ENCODE measurements at regions not wholly inside any gene's neighbourhood (a gene's known extent, or its start where the extent isn't known, plus 50 kb on each side); places are given as distances from the start of the nearest gene placed in this dataset.

DNA sequence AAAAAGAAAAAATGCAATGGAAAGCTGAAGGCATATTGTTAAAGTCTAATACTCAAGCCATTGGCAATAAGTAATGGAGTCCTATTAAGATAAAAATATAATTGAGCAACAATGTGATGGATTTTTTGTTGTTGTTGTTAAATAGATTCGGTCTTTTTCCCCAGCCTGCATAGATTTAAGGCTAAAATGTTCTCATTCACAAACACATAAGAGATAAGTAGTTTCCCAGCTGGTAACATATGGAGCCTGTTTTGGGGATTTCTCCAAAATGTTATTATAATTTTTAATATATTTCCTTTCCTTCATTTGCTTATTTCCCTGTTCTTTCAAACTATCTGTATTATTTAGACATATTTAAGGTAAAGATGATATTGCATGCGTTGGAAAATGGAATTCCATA lies 1149.1 kb upstream of the PRR20A start:
- DNase-seq: no peak
- Mint-ChIP-seq H3K27me3 (no peaks in the 10 kb centered on the region), H3K27ac (no peak overlapping the region), H3K9me3 (peaks cover 3 to 12% (median 5%) of the 10 kb centered on the region in 7 donors), H3K36me3 (no peaks in the 10 kb centered on the region), H3K4me3 (no peak overlapping the region), H3K4me1 (no peaks in the 10 kb centered on the region)
- no peak overlapping the region for H3K27ac ChIP-seq (ENCODE audit: insufficient read depth, low read length, poor library complexity, severe bottlenecking)
- no peaks in the 10 kb centered on the region for H3K27me3 ChIP-seq (ENCODE audit: control insufficient read depth, insufficient read depth, low read length)
- H3K36me3 ChIP-seq (ENCODE audit: control insufficient read depth, insufficient read depth, low read length): no peaks in the 10 kb centered on the region
- ATAC-seq (ENCODE audit: low read depth in 2 of 2): no peak
- H3K4me3 ChIP-seq (ENCODE audit: low read depth, low read length): no peak overlapping the region
- H3K9me3 ChIP-seq (ENCODE audit: control insufficient read depth in 2 of 2, low read length in 2 of 2): peaks cover 0 to 1% of the 10 kb centered on the region in 2 experiments
- no peaks in the 10 kb centered on the region for H3K4me1 ChIP-seq (ENCODE audit: control insufficient read depth, insufficient read depth, low read length, poor library complexity, severe bottlenecking)

DNA sequence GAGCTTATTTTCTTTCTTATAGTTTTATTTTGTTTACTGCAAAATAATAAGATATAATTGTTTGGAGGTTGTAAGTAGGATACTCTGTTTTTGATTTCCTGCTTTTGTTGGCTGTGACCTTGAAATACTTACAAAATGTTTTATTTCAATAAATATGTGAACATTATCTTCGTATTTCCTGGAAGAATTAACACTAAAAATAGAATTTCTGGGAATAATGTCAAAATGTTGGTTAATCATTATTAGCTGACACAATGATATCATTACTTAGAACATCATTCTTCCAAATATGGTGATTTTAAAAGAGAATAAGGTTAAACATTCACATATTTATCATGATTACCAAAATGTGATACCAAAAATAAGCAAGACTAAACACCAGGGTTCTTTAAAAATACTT lies 1148.6 kb upstream of the PRR20A start:
- Histone ChIP-seq H3K4me1 (ENCODE audit: control insufficient read depth, insufficient read depth, low read length, poor library complexity, severe bottlenecking) (no peaks in the 10 kb centered on the region), H3K9me3 (ENCODE audit: control insufficient read depth in 2 of 2, low read length in 2 of 2) (peaks cover 0 to 1% of the 10 kb centered on the region in 2 experiments), H3K4me3 (ENCODE audit: low read depth, low read length) (no peak overlapping the region), H3K27me3 (ENCODE audit: control insufficient read depth, insufficient read depth, low read length) (no peaks in the 10 kb centered on the region), H3K27ac (ENCODE audit: insufficient read depth, low read length, poor library complexity, severe bottlenecking) (no peak overlapping the region), H3K36me3 (ENCODE audit: control insufficient read depth, insufficient read depth, low read length) (no peaks in the 10 kb centered on the region)
- Mint-ChIP-seq H3K4me3 (no peak overlapping the region), H3K27me3 (no peaks in the 10 kb centered on the region), H3K27ac (no peak overlapping the region), H3K36me3 (no peaks in the 10 kb centered on the region), H3K4me1 (no peaks in the 10 kb centered on the region), H3K9me3 (peaks cover 3 to 12% (median 5%) of the 10 kb centered on the region in 7 donors)
- ATAC-seq (ENCODE audit: low read depth in 2 of 2) (no peak), DNase-seq (no peak)

DNA sequence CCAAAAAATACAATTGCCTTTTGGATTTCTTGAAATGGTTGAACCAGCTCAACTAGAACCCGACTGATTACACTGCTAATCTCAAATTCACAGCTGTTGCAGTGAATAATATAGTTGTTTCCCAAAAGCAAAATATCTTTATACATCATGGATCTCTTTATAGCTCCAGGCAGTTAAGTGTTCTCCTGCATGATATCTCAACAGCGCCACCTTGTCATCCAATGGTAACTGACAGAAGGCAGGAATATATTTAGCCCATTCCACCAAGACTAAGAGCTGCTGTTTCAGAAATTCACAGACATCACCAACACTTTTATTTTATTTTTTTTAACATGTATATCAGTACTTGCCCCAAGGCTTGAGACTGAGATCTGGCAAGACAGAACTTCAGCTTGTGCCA lies 1141.0 kb upstream of the PRR20A start:
- no peak overlapping the region for H3K27ac Mint-ChIP-seq
- Histone ChIP-seq H3K4me3 (ENCODE audit: low read depth, low read length) (no peak overlapping the region), H3K36me3 (ENCODE audit: control insufficient read depth, insufficient read depth, low read length) (no peaks in the 10 kb centered on the region), H3K4me1 (ENCODE audit: control insufficient read depth, insufficient read depth, low read length, poor library complexity, severe bottlenecking) (no peaks in the 10 kb centered on the region), H3K9me3 (ENCODE audit: control insufficient read depth in 2 of 2, low read length in 2 of 2) (peaks cover 0 to 14% of the 10 kb centered on the region in 2 experiments), H3K27me3 (ENCODE audit: control insufficient read depth, insufficient read depth, low read length) (no peaks in the 10 kb centered on the region), H3K27ac (ENCODE audit: insufficient read depth, low read length, poor library complexity, severe bottlenecking) (no peak overlapping the region)
- H3K9me3 Mint-ChIP-seq: peaks cover 0 to 19% (median 7%) of the 10 kb centered on the region in 7 donors
- no peaks in the 10 kb centered on the region for H3K27me3 Mint-ChIP-seq
- no peaks in the 10 kb centered on the region for H3K36me3 Mint-ChIP-seq
- DNase-seq: no peak
- H3K4me3 Mint-ChIP-seq: no peak overlapping the region
- H3K4me1 Mint-ChIP-seq: no peaks in the 10 kb centered on the region
- no peak for ATAC-seq (ENCODE audit: low read depth in 2 of 2)

DNA sequence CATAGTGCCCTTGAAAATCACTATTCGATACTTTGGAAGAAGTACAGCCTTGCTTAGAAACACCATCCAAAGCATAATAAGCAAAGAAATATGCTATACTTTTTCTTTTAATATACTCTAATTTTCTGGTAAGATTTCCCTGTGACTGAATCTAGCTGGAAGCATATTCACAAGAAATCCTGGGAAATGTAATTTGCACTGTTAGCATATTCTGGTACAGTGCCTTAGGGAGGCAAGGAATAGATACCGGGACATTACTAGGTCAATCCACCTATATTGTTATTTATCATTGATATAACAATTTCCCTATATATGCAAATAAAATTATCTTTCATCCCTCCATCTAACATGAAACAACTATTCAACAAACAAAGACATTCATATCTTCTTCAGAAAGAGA lies 1131.3 kb upstream of the PRR20A start:
- no peaks in the 10 kb centered on the region for H3K36me3 Mint-ChIP-seq
- no peaks in the 10 kb centered on the region for H3K27me3 ChIP-seq (ENCODE audit: control insufficient read depth, insufficient read depth, low read length)
- H3K4me3 Mint-ChIP-seq: no peak overlapping the region
- H3K9me3 Mint-ChIP-seq: peaks cover 0 to 14% (median 5%) of the 10 kb centered on the region in 7 donors
- no peaks in the 10 kb centered on the region for H3K36me3 ChIP-seq (ENCODE audit: control insufficient read depth, insufficient read depth, low read length)
- H3K27ac ChIP-seq (ENCODE audit: insufficient read depth, low read length, poor library complexity, severe bottlenecking): no peak overlapping the region
- ATAC-seq (ENCODE audit: low read depth in 2 of 2) (no peak), DNase-seq (no peak)
- no peaks in the 10 kb centered on the region for H3K4me1 Mint-ChIP-seq
- H3K27ac Mint-ChIP-seq: no peak overlapping the region
- no peaks in the 10 kb centered on the region for H3K27me3 Mint-ChIP-seq
- H3K4me1 ChIP-seq (ENCODE audit: control insufficient read depth, insufficient read depth, low read length, poor library complexity, severe bottlenecking): no peaks in the 10 kb centered on the region
- no peaks in the 10 kb centered on the region for H3K9me3 ChIP-seq (ENCODE audit: control insufficient read depth in 2 of 2, low read length in 2 of 2)
- no peak overlapping the region for H3K4me3 ChIP-seq (ENCODE audit: low read depth, low read length)

DNA sequence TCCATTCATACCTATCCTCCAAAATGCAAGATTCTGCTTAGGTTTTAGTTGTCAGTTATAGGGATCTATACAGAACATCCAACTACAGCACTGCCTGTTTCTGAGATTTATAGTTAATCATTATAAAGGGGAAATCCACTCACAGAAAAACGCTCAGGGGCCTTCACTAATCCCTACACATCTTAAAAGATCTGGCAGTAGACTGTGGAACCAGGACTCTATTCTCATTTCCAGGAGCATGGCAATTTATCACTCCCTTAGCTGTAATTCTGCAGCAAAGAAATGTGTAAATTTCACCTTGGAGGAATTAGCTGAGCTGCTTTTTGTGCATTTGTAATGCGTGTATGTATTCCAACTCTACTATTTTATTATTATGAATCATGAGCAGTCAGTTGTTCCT lies 1128.1 kb upstream of the PRR20A start:
- Mint-ChIP-seq H3K4me3 (no peak overlapping the region), H3K4me1 (no peaks in the 10 kb centered on the region), H3K27ac (no peak overlapping the region), H3K36me3 (no peaks in the 10 kb centered on the region), H3K9me3 (peaks cover 0 to 22% (median 9%) of the 10 kb centered on the region in 7 donors), H3K27me3 (no peaks in the 10 kb centered on the region)
- no peak overlapping the region for H3K27ac ChIP-seq (ENCODE audit: insufficient read depth, low read length, poor library complexity, severe bottlenecking)
- H3K9me3 ChIP-seq (ENCODE audit: control insufficient read depth in 2 of 2, low read length in 2 of 2): peaks cover 3 to 6% of the 10 kb centered on the region in 2 experiments
- no peaks in the 10 kb centered on the region for H3K36me3 ChIP-seq (ENCODE audit: control insufficient read depth, insufficient read depth, low read length)
- ATAC-seq (ENCODE audit: low read depth in 2 of 2) (no peak), DNase-seq (no peak)
- no peaks in the 10 kb centered on the region for H3K4me1 ChIP-seq (ENCODE audit: control insufficient read depth, insufficient read depth, low read length, poor library complexity, severe bottlenecking)
- no peaks in the 10 kb centered on the region for H3K27me3 ChIP-seq (ENCODE audit: control insufficient read depth, insufficient read depth, low read length)
- no peak overlapping the region for H3K4me3 ChIP-seq (ENCODE audit: low read depth, low read length)

DNA sequence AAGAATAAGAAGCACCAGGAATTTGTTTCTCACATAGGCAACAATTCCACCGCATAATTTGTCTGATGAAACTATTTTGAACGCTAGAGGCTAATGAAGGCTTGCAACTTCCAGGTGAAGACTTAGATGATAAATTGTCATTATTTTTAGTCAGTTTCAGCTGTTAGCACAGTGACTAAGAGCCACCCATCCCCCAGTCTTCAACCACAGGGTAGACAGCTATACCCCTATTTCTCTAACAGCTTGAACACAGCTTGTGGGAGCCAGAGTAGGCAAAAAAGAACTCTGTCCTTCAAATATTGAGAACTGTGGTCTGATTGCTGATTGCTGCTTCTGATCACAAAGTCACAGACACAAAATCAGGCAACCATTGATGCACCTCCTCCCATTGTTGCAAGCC lies 1124.8 kb upstream of the PRR20A start:
- Mint-ChIP-seq H3K27ac (no peak overlapping the region), H3K27me3 (no peaks in the 10 kb centered on the region), H3K4me3 (no peak overlapping the region), H3K9me3 (peaks cover 1 to 28% (median 12%) of the 10 kb centered on the region in 7 donors), H3K4me1 (no peaks in the 10 kb centered on the region), H3K36me3 (no peaks in the 10 kb centered on the region)
- Histone ChIP-seq H3K27me3 (ENCODE audit: control insufficient read depth, insufficient read depth, low read length) (no peaks in the 10 kb centered on the region), H3K27ac (ENCODE audit: insufficient read depth, low read length, poor library complexity, severe bottlenecking) (no peak overlapping the region), H3K36me3 (ENCODE audit: control insufficient read depth, insufficient read depth, low read length) (no peaks in the 10 kb centered on the region), H3K4me3 (ENCODE audit: low read depth, low read length) (no peak overlapping the region), H3K4me1 (ENCODE audit: control insufficient read depth, insufficient read depth, low read length, poor library complexity, severe bottlenecking) (no peaks in the 10 kb centered on the region), H3K9me3 (ENCODE audit: control insufficient read depth in 2 of 2, low read length in 2 of 2) (peaks cover 7 to 10% of the 10 kb centered on the region in 2 experiments)
- ATAC-seq (ENCODE audit: low read depth in 2 of 2) (no peak), DNase-seq (no peak)

DNA sequence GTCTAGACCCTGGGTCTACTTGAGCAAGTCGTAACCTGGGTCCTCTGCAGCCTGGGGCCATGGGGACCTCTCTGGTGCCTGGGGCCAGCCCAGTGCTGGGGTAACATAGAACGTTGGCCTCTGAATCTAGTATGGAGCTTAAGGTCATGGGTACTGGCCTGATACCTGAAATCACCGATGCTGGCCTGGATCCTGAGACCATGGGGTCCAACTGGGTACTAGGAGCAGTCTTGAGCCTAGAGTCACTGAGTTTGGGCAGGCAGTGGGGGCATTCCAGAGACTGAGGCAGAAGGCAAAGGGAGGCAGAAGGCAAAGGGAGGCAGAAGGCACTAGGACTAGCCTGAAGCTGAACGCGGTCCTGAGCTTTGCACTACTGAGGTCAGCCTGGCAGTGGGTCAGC lies 1121.1 kb upstream of the PRR20A start:
- H3K9me3 ChIP-seq (ENCODE audit: control insufficient read depth in 2 of 2, low read length in 2 of 2): peaks cover 7 to 9% of the 10 kb centered on the region in 2 experiments
- no peak overlapping the region for H3K27ac ChIP-seq (ENCODE audit: insufficient read depth, low read length, poor library complexity, severe bottlenecking)
- ATAC-seq (ENCODE audit: low read depth in 2 of 2) (no peak), DNase-seq (no peak)
- no peaks in the 10 kb centered on the region for H3K27me3 Mint-ChIP-seq
- peaks cover 2 to 33% (median 11%) of the 10 kb centered on the region in 7 donors for H3K9me3 Mint-ChIP-seq
- H3K4me1 ChIP-seq (ENCODE audit: control insufficient read depth, insufficient read depth, low read length, poor library complexity, severe bottlenecking): no peaks in the 10 kb centered on the region
- no peak overlapping the region for H3K4me3 ChIP-seq (ENCODE audit: low read depth, low read length)
- H3K4me3 Mint-ChIP-seq: no peak overlapping the region
- no peaks in the 10 kb centered on the region for H3K36me3 ChIP-seq (ENCODE audit: control insufficient read depth, insufficient read depth, low read length)
- no peak overlapping the region for H3K27ac Mint-ChIP-seq
- H3K4me1 Mint-ChIP-seq: no peaks in the 10 kb centered on the region
- H3K27me3 ChIP-seq (ENCODE audit: control insufficient read depth, insufficient read depth, low read length): no peaks in the 10 kb centered on the region
- no peaks in the 10 kb centered on the region for H3K36me3 Mint-ChIP-seq

DNA sequence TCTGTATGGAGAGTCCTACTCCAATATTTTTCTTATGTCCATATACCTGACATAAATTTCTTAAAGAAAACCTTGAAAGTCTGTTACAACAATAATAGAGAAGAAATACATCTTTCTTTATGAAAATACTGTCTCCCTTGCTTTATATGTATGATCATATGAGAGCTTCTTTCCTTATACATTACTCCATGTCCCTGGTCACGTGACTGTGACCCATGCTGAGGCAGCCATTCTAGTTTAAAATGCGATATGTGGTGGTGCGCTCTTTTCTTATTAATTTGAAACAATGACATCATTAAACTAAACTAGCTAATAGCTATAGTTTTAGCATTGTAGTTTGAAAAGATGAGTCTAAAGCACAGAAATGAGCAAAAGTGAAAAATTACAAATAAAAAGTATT lies 1120.3 kb upstream of the PRR20A start:
- no peak overlapping the region for H3K27ac Mint-ChIP-seq
- Histone ChIP-seq H3K27ac (ENCODE audit: insufficient read depth, low read length, poor library complexity, severe bottlenecking) (no peak overlapping the region), H3K4me1 (ENCODE audit: control insufficient read depth, insufficient read depth, low read length, poor library complexity, severe bottlenecking) (no peaks in the 10 kb centered on the region), H3K27me3 (ENCODE audit: control insufficient read depth, insufficient read depth, low read length) (no peaks in the 10 kb centered on the region), H3K9me3 (ENCODE audit: control insufficient read depth in 2 of 2, low read length in 2 of 2) (peaks cover 4 to 6% of the 10 kb centered on the region in 2 experiments), H3K4me3 (ENCODE audit: low read depth, low read length) (no peak overlapping the region), H3K36me3 (ENCODE audit: control insufficient read depth, insufficient read depth, low read length) (no peaks in the 10 kb centered on the region)
- no peaks in the 10 kb centered on the region for H3K4me1 Mint-ChIP-seq
- H3K27me3 Mint-ChIP-seq: no peaks in the 10 kb centered on the region
- H3K9me3 Mint-ChIP-seq: peaks cover 2 to 33% (median 8%) of the 10 kb centered on the region in 7 donors
- H3K4me3 Mint-ChIP-seq: no peak overlapping the region
- DNase-seq (no peak), ATAC-seq (ENCODE audit: low read depth in 2 of 2) (no peak)
- no peaks in the 10 kb centered on the region for H3K36me3 Mint-ChIP-seq
